ENCODE measurements at regions not wholly inside any gene's neighbourhood (a gene's known extent, or its start where the extent isn't known, plus 50 kb on each side); places are given as distances from the start of the nearest gene placed in this dataset.

DNA sequence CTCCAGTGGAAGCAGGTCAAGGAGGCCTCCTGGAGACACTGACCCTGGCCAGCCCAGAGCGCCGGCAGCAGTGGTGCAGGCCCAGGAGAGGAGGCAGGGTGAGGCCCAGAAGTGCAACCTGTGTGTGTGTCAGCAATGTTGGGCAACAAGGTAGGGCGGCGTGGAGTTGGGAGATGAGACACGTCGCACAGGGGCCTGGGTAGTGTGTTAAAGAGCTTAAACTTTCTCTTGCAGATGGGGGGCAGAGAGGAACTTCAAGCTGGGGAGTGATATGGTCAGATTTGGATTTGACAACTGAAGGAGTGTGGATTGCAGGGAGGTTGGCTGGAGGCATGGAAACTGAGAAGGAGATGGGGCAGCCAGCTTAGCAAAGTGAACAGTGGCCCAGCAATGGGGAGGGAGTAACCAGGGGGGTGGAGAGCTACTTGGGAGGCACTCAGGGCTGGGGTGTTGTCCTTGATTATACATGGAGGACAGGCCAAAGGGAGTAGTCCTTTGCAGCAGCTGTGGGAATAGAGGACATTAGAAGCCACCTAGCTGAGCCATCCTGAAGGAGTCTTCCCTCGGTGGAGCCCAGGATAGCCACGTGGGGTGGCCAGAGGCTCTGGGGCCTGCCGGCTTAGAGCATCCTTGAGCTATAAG is 278.6 kb upstream of the HS6ST1 start:
- TF ChIP-seq, protein P1, sequence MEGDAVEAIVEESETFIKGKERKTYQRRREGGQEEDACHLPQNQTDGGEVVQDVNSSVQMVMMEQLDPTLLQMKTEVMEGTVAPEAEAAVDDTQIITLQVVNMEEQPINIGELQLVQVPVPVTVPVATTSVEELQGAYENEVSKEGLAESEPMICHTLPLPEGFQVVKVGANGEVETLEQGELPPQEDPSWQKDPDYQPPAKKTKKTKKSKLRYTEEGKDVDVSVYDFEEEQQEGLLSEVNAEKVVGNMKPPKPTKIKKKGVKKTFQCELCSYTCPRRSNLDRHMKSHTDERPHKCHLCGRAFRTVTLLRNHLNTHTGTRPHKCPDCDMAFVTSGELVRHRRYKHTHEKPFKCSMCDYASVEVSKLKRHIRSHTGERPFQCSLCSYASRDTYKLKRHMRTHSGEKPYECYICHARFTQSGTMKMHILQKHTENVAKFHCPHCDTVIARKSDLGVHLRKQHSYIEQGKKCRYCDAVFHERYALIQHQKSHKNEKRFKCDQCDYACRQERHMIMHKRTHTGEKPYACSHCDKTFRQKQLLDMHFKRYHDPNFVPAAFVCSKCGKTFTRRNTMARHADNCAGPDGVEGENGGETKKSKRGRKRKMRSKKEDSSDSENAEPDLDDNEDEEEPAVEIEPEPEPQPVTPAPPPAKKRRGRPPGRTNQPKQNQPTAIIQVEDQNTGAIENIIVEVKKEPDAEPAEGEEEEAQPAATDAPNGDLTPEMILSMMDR (IDR thresholded peaks at IDR 0.05) = no peak
- no peak for TF ChIP-seq POLR2A (IDR thresholded peaks at IDR 0.05)

Data from lower leg skin (tissue), 3 donors.